Pulmonary artery endothelial cell (primary cell): ENCODE measurements at regions not wholly inside any gene's neighbourhood (a gene's known extent, or its start where the extent isn't known, plus 50 kb on each side); places are given as distances from the start of the nearest gene placed in this dataset.

ENCODE experiments used
- DNase-seq: peaks from one replicate; pipeline ENCODE4 v3.0.0-alpha.2; 2011; ENCODE audit warnings: low read depth, low spot score

DNA sequence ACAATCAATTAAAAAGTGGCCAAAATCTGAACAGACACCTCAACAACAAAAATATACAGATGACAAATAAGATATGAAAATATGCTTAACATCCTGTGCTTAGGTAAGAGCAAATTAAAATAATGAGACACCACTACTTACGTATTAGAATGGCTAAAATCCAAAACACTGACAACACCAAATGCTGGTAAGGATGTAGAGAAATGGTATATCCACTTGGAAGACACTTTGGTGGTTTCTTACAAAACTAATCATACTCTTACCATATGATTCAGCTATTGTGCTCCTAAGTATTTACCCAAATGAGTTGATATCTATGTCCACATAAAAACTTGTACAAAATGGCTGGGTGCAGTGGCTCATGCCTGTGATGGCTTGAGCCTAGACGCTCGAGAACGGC lies 51.7 kb upstream of the ZNF599 start:
- no peak for DNase-seq
